Omental fat pad (tissue), 3 donors: ENCODE measurements at regions not wholly inside any gene's neighbourhood (a gene's known extent, or its start where the extent isn't known, plus 50 kb on each side); places are given as distances from the start of the nearest gene placed in this dataset.

Experiments used
- ATAC-seq: fragments of 150-250 bp; one replicate; pipeline ENCODE4 v1.9.1; 2016; ENCODE audit warnings: mild to moderate bottlenecking, moderate library complexity; ENCODE audit not compliant: low FRiP score
- DNase-seq: peaks from one replicate; pipeline ENCODE4 v3.0.0-alpha.2; 2019; ENCODE audit warnings: low spot score
- CTCF ChIP-seq, 3 donors: fragments of 450-650 bp; IDR thresholded peaks; one replicate each; pipeline ENCODE4 v1.5.1; 2016 to 2017; ENCODE audit warnings: antibody characterized with exemption in 3 of 3, mild to moderate bottlenecking in 3 of 3, moderate library complexity in 2 of 3

DNA sequence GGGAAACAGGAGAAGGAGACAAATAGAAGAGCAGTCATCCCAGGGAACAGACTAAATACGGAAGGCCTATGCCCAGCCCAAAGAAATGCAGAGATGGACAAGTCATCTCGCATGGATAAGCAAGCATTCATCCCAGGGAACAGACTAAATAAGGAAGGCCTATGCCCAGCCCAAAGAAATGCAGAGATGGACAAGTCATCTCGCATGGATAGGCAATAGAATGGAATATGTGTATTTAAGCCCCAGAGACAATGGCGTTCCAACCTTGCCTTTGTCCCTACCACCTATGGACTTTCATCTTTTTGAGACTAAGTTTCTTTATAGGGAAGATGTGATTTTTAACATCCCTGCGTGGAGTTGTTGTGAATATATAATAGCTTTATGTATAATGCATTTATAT lies 242.2 kb upstream of the TNC start:
- no peak for TF ChIP-seq CTCF (IDR thresholded peaks at IDR 0.05)
- no peak for DNase-seq

GRCh38 chr9:115362101-115362500 lies 244.1 kb upstream of the TNC start:
- TF ChIP-seq CTCF (IDR thresholded peaks at IDR 0.05): no peak
- DNase-seq (no peak), ATAC-seq (no peak)

More for the DNA sequence above, 242.2 kb upstream of the TNC start:
- ATAC-seq: no peak

DNA sequence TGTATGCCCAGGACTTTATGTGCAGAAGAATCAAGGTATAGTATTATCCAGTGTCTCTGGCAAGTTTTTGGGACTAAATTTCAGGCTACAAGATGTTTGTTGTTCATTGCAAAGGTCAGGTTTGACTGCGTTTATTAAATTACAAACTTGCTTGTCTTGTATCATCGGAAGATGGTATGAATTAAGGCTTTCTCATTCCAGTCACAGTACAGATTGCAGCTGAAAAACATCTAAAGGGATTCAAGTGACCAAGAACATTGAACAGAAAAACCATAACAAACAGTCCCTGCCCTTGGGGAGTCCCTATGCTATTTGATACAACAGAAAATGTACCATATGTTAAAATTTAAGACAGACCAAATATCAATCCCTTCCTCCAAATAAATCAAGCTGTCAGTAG lies 244.7 kb upstream of the TNC start:
- ATAC-seq (no peak), DNase-seq (no peak)

GRCh38 chr9:115364991-115365390 lies 247.0 kb upstream of the TNC start:
- DNase-seq (no peak), ATAC-seq (no peak)
- TF ChIP-seq CTCF (IDR thresholded peaks at IDR 0.05): no peak

More for the DNA sequence above, 244.7 kb upstream of the TNC start:
- TF ChIP-seq CTCF (IDR thresholded peaks at IDR 0.05): no peak

DNA sequence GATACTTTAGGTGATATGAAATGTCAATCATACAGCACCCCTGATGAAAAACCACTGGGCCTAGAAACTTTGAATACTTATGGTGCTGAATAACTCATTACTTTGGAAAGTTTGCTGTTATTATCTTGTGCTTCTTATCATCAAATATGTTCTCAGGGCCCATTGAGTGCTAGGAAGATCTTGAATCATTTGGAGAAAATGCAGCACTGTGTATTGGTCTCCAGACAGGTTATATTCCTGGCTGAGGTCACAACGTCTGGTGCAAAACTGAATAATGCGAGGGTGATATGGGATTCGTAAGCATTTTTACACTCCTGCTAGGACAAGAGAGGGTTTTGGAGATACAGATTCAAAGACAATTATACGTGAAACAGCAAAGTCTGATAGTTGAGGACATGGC lies 249.4 kb upstream of the TNC start:
- DNase-seq (no peak), ATAC-seq (no peak)
- no peak for TF ChIP-seq CTCF (IDR thresholded peaks at IDR 0.05)

DNA sequence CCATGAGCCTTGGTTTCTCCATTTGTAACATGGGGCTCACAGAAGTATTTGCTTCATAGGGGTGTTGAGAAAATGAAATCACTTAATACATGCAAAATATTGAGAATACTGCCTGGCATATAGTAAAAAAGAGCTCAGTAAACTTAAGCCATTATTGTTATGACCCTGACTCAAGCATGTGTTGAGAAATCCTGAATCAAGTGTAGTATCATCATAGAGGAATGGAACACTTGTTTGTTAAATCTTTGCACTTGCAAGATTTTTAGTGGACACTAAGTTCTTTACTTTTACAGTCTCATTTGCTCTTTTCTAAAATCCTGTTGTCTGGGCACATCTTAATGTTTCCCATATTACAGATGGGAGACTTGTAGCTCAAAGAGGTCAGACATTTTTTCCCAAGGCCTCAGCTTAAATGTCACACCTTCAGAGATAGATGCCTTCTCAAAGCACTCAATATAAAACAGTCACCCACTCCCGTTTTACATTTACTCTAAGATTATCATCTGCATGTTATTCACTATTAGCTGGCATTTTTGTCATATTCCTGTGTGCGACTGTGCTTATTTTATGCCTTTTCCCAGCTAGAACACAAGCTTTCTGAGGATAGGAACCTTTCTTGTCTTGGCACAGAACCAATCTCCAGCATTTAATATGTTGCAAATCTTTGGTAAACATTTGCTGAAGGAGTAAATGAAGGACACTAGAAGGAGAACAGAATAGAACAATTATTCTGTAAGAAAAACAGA lies 250.0 kb upstream of the TNC start:
- DNase-seq (no peak), ATAC-seq (no peak)
- no peak for TF ChIP-seq CTCF (IDR thresholded peaks at IDR 0.05)

DNA sequence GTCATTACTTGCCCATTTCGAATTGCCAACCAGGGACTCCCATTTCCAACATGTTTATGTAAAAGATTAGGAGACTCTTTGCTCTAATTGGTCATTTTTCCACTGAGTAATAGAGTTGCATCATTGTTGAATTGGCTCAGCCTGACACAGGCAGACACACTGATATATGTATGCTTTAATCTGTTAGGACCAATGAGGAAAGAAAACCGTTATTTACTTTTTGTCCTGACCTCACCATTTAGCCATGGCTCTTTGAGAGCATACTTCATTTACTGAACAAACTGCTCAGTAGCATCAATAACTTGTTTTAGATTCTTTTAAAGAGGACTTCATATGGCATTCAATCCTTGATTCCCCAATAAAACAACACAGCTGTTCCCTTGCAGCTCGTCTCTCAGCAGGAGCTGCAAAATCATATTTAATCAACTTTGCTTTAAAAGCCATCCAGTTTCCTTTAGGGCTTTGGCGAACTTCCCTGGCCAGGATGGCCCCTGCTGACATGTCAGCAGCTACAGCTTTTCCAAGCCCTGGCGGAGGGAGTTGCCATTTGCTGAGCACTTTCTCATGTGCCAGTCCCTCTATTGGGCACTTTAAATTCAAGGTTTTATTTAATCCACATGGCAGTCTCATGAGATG lies 251.5 kb upstream of the TNC start:
- no peak for DNase-seq
- no peak for ATAC-seq
- no peak for TF ChIP-seq CTCF (IDR thresholded peaks at IDR 0.05)
